SKM-1 (cell line): ENCODE measurements at regions not wholly inside any gene's neighbourhood (a gene's known extent, or its start where the extent isn't known, plus 50 kb on each side); places are given as distances from the start of the nearest gene placed in this dataset.

Source experiments
- DNase-seq: peaks from one replicate; lab custom pipeline; 2025; ENCODE audit not compliant: unreplicated experiment; lab: John Stamatoyannopoulos, UW

- no peak for DNase-seq
These were observed 55.6 kb upstream of the BCL2L14 start for GRCh38 chr12:12015073-12015685.

GRCh38 chr12:12016284-12017100 is 54.2 kb upstream of the BCL2L14 start:
- DNase-seq = no peak

GRCh38 chr12:12017135-12017581 is 53.6 kb upstream of the BCL2L14 start:
- DNase-seq = no peak

- no peak for DNase-seq
These were observed 52.9 kb upstream of the BCL2L14 start for GRCh38 chr12:12017798-12018197.

GRCh38 chr12:12018454-12018853 is 52.3 kb upstream of the BCL2L14 start:
- DNase-seq = no peak

GRCh38 chr12:12019881-12020280 is 50.9 kb upstream of the BCL2L14 start:
- DNase-seq = no peak

GRCh38 chr12:12020762-12021161 is 50.0 kb upstream of the BCL2L14 start:
- DNase-seq = no peak
